Activated B cell treated with CpG ODN at 0.5 μM for 24 hours (primary cell): ENCODE measurements at regions not wholly inside any gene's neighbourhood (a gene's known extent, or its start where the extent isn't known, plus 50 kb on each side); places are given as distances from the start of the nearest gene placed in this dataset.

Source experiments
- ATAC-seq: fragments of 200-7000 bp; cut with Tn5 transposase; one replicate; pipeline ENCODE4 v1.10.0; 2021; ENCODE audit warnings: low read depth, mild to moderate bottlenecking, moderate library complexity
- CTCF ChIA-PET: fragments of 350-600 bp; sonication (Branson Sonifier 250); formaldehyde crosslinking; loops from one replicate; lab custom pipeline; 2021; ENCODE audit warnings: antibody characterized with exemption; lab: Charles Lee
- POLR2A ChIA-PET: fragments of 350-600 bp; sonication (Branson Sonifier 250); formaldehyde crosslinking; loops from one replicate; lab custom pipeline; 2021; ENCODE audit warnings: antibody characterized with exemption; lab: Charles Lee
- DNase-seq: peaks from one replicate; pipeline ENCODE4 v3.0.0; 2022
- H3K27ac Mint-ChIP-seq: one replicate; pipeline ENCODE4 v1.8.0; 2020; ENCODE audit warnings: mixed read lengths
- H3K27me3 Mint-ChIP-seq: one replicate; pipeline ENCODE4 v1.8.0; 2021; ENCODE audit warnings: mixed read lengths
- H3K36me3 Mint-ChIP-seq: one replicate; pipeline ENCODE4 v1.8.0; 2021; ENCODE audit warnings: low read depth, mixed read lengths
- H3K4me1 Mint-ChIP-seq: one replicate; pipeline ENCODE4 v1.8.0; 2021; ENCODE audit warnings: mixed read lengths
- H3K4me3 Mint-ChIP-seq: one replicate; pipeline ENCODE4 v1.8.0; 2020; ENCODE audit warnings: mild to moderate bottlenecking, mixed read lengths
- H3K9me3 Mint-ChIP-seq: one replicate; pipeline ENCODE4 v1.8.0; 2020; ENCODE audit warnings: mixed read lengths
- CTCF ChIP-seq: fragments of 200-600 bp; IDR thresholded peaks from one replicate; pipeline ENCODE4 v1.8.0; 2022; ENCODE audit warnings: antibody characterized with exemption, mild to moderate bottlenecking
- intact Hi-C: fragments of 100-400 bp; cut with micrococcal nuclease; formaldehyde crosslinking; loops from one replicate; pipeline ENCODE4 v1.15.1; 2024

DNA sequence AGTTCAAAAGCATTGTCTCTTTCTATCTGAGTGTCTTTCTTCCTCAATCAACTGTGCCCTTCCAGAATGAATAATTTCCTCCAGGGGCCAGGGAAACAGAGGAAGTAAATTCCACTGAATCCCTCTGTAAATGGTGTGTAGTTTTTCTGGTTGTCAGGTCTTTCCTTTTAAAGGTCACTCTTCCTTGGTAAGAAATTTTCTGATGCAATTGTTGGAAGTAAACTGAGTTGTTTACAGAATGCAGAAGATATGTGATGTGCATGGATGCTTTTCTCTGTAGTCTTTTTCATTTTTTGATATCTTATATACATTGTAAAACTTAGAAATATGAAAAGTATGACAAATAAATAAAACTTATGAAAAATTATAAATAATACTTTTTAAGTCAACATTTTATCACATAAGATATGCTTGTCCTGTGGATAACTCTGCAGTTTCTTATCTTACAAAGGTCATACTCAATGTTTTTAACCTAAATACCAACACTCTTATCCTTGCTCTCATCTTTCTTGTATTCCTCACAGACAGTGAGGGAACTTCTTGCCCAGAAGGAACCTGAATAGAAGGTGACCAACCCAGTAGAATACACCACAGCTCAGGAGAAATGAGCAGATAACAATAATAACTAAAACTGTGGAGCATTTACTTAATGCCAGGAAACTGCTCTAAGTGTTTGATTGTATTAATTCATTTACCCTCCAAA, 234.5 kb downstream of the METTL4 start:
- POLR2A ChIA-PET: no interaction called here
- no peak for ATAC-seq
- no peaks in the 10 kb centered on the region for H3K9me3 Mint-ChIP-seq
- no peak for TF ChIP-seq CTCF
- CTCF ChIA-PET: interaction anchor here (0.9 to 5.4 kb wide), 3 partner anchors 201 to 210 kb away, joined by 3 to 44 read pairs (median 21); no protein-coding TSS in a partner anchor
- DNase-seq: no peak
- no peak overlapping the region for H3K27ac Mint-ChIP-seq
- intact Hi-C loops: loop anchor here (1.0 kb wide), 2 partner anchors 205 to 210 kb away; no protein-coding TSS in a partner anchor
- peaks cover 17% of the 10 kb centered on the region for H3K27me3 Mint-ChIP-seq
- no peaks in the 10 kb centered on the region for H3K4me1 Mint-ChIP-seq
- H3K36me3 Mint-ChIP-seq: no peaks in the 10 kb centered on the region
- no peak overlapping the region for H3K4me3 Mint-ChIP-seq

- intact Hi-C loops: loop anchor here (1.0 kb wide), 2 partner anchors 205 to 210 kb away; no protein-coding TSS in a partner anchor
- ATAC-seq (peak; percentile 58), DNase-seq (no peak)
- peaks cover 21% of the 10 kb centered on the region for H3K27me3 Mint-ChIP-seq
- POLR2A ChIA-PET: no interaction called here
- no peaks in the 10 kb centered on the region for H3K4me1 Mint-ChIP-seq
- no peaks in the 10 kb centered on the region for H3K9me3 Mint-ChIP-seq
- no peaks in the 10 kb centered on the region for H3K36me3 Mint-ChIP-seq
- no peak overlapping the region for H3K4me3 Mint-ChIP-seq
- no peak overlapping the region for H3K27ac Mint-ChIP-seq
- CTCF ChIA-PET: interaction anchor here (4.9 to 5.4 kb wide), 2 partner anchors 204 to 209 kb away, joined by 21 to 44 read pairs; no protein-coding TSS in a partner anchor
- peak; percentile 41 for TF ChIP-seq CTCF
These were observed 233.7 kb downstream of the METTL4 start for GRCh38 chr18:2337552-2338141.

GRCh38 chr18:2338601-2339000, 232.7 kb downstream of the METTL4 start:
- TF ChIP-seq CTCF: no peak

GRCh38 chr18:2340335-2340734, 231.0 kb downstream of the METTL4 start:
- ChIA-PET CTCF (interaction anchor here (5.4 kb wide), 1 partner anchor 201 kb away, joined by 44 read pairs; no protein-coding TSS in a partner anchor), POLR2A (no interaction called here)
- Mint-ChIP-seq H3K4me3 (no peak overlapping the region), H3K9me3 (no peaks in the 10 kb centered on the region), H3K27me3 (peaks cover 19% of the 10 kb centered on the region), H3K4me1 (no peaks in the 10 kb centered on the region), H3K36me3 (no peaks in the 10 kb centered on the region), H3K27ac (no peak overlapping the region)
- TF ChIP-seq CTCF: no peak
- intact Hi-C loops: no loop called here
- ATAC-seq (no peak), DNase-seq (no peak)

More at GRCh38 chr18:2338601-2339000, 232.7 kb downstream of the METTL4 start:
- intact Hi-C loops: no loop called here
- ATAC-seq (no peak), DNase-seq (no peak)
- H3K27ac Mint-ChIP-seq: no peak overlapping the region
- ChIA-PET CTCF (interaction anchor here (4.9 to 5.4 kb wide), 2 partner anchors 203 to 208 kb away, joined by 21 to 44 read pairs; no protein-coding TSS in a partner anchor), POLR2A (no interaction called here)
- H3K36me3 Mint-ChIP-seq: no peaks in the 10 kb centered on the region
- H3K4me1 Mint-ChIP-seq: no peaks in the 10 kb centered on the region
- peaks cover 23% of the 10 kb centered on the region for H3K27me3 Mint-ChIP-seq
- no peak overlapping the region for H3K4me3 Mint-ChIP-seq
- H3K9me3 Mint-ChIP-seq: no peaks in the 10 kb centered on the region

DNA sequence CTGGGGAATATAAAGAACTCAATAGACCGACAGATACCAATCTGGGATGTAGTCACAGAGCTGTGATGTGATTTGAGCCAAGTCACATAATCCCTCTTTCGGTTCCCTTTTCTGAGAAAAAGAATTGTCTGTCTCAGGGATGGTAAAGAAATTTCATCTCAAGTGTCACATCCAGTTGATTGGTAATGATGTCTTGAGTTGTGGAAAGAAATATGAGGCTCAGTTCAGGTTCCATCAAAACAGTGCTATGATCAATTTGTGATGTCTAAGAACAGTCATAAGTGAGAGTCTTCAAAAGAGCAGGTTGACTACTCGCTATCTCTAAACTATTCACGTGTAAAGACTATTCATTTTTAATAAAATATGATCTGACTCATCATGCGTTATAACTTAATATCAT, 223.3 kb downstream of the METTL4 start:
- Mint-ChIP-seq H3K9me3 (no peaks in the 10 kb centered on the region), H3K27ac (no peak overlapping the region), H3K4me3 (no peak overlapping the region), H3K36me3 (no peaks in the 10 kb centered on the region), H3K27me3 (no peaks in the 10 kb centered on the region), H3K4me1 (no peaks in the 10 kb centered on the region)
- ChIA-PET POLR2A (no interaction called here), CTCF (no interaction called here)
- intact Hi-C loops: no loop called here
- ATAC-seq (no peak), DNase-seq (no peak)
- no peak for TF ChIP-seq CTCF
